C4-2B (cell line): ENCODE measurements at regions not wholly inside any gene's neighbourhood (a gene's known extent, or its start where the extent isn't known, plus 50 kb on each side); places are given as distances from the start of the nearest gene placed in this dataset.
"Not testable (repeated sequence)": the region's sequence is repeated elsewhere in the genome, so short reads cannot be mapped to it uniquely, and the experiment has no call there.

ENCODE experiments used
- CTCF ChIP-seq: fragments of 450-650 bp; conservative IDR thresholded peaks from 2 replicates; pipeline ENCODE4 v1.5.1; 2017; ENCODE audit warnings: mild to moderate bottlenecking
- ZFX ChIP-seq: fragments of 450-650 bp; IDR thresholded peaks from 2 replicates; pipeline ENCODE4 v1.6.1; 2017

GRCh38 chr4:55280474-55280873 lies 65.6 kb upstream of the SRD5A3 start:
- not testable (repeated sequence) for TF ChIP-seq CTCF, ZFX
